Activated CD8-positive, alpha-beta memory T cell treated with anti-CD3 and anti-CD28 coated beads, Interleukin-2, amount 10 ng/mL, durations not matched to agents 7 days and 5 days (primary cell): ENCODE measurements at regions not wholly inside any gene's neighbourhood (a gene's known extent, or its start where the extent isn't known, plus 50 kb on each side); places are given as distances from the start of the nearest gene placed in this dataset.
"Not testable (repeated sequence)": the region's sequence is repeated elsewhere in the genome, so short reads cannot be mapped to it uniquely, and the experiment has no call there.

Experiments used
- ATAC-seq: fragments of 150-1000 bp; cut with Tn5 transposase; one replicate; pipeline ENCODE4 v1.10.0; 2021; ENCODE audit warnings: moderate library complexity
- CTCF ChIA-PET: fragments of 350-600 bp; sonication (Branson Sonifier 250); formaldehyde crosslinking; loops from one replicate; lab custom pipeline; 2021; ENCODE audit warnings: antibody characterized with exemption; lab: Charles Lee
- DNase-seq: peaks from one replicate; pipeline ENCODE4 v3.0.0-alpha.2; 2020
- H3K27ac Mint-ChIP-seq: one replicate; pipeline ENCODE4 v1.8.0; 2021; ENCODE audit warnings: mild to moderate bottlenecking, mixed read lengths
- H3K27me3 Mint-ChIP-seq: one replicate; pipeline ENCODE4 v1.8.0; 2021; ENCODE audit warnings: mixed read lengths
- H3K36me3 Mint-ChIP-seq: one replicate; pipeline ENCODE4 v1.8.0; 2021; ENCODE audit warnings: mild to moderate bottlenecking, mixed read lengths
- H3K4me1 Mint-ChIP-seq: one replicate; pipeline ENCODE4 v1.8.0; 2021; ENCODE audit warnings: mixed read lengths
- H3K4me3 Mint-ChIP-seq: one replicate; pipeline ENCODE4 v1.8.0; 2021; ENCODE audit warnings: mild to moderate bottlenecking, moderate library complexity, mixed read lengths
- H3K9me3 Mint-ChIP-seq: one replicate; pipeline ENCODE4 v1.8.0; 2022; ENCODE audit warnings: low read depth, mixed read lengths

- Mint-ChIP-seq H3K36me3 (no peaks in the 10 kb centered on the region), H3K9me3 (peaks cover 3% of the 10 kb centered on the region), H3K4me3 (no peak overlapping the region), H3K4me1 (no peaks in the 10 kb centered on the region), H3K27ac (no peak overlapping the region), H3K27me3 (no peaks in the 10 kb centered on the region)
- CTCF ChIA-PET: no interaction called here
- ATAC-seq (no peak), DNase-seq (no peak)
These were observed 414.0 kb upstream of the HS3ST1 start for GRCh38 chr4:11842620-11843263.

GRCh38 chr4:11839889-11840288 lies 411.2 kb upstream of the HS3ST1 start:
- Mint-ChIP-seq H3K4me1 (no peaks in the 10 kb centered on the region), H3K4me3 (no peak overlapping the region), H3K27ac (no peak overlapping the region), H3K27me3 (no peaks in the 10 kb centered on the region), H3K9me3 (peaks cover 3% of the 10 kb centered on the region), H3K36me3 (no peaks in the 10 kb centered on the region)
- no peak for ATAC-seq
- CTCF ChIA-PET: no interaction called here
- no peak for DNase-seq

DNA sequence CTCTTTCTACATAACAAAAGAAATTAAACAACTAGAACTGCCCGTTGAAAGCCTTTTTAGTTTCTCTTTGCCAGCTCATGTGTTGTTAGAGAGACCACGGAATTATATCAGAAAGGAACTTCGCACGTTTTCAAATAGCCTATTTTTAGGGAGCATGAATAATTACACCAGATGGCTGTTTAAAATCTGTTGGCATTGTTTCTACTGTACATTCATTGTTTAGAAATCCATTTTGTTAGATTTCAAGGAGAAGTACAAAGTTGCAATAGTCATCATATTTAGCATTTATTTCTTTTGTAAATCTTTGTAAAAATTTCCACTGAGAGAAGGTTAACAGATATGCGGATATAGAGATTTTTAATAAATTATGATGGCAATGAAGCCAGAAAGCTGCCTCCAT lies 403.0 kb upstream of the HS3ST1 start:
- DNase-seq (no peak), ATAC-seq (no peak)
- Mint-ChIP-seq H3K36me3 (no peaks in the 10 kb centered on the region), H3K9me3 (peaks cover 2% of the 10 kb centered on the region), H3K27ac (no peak overlapping the region), H3K4me1 (no peaks in the 10 kb centered on the region), H3K4me3 (no peak overlapping the region), H3K27me3 (no peaks in the 10 kb centered on the region)
- CTCF ChIA-PET: no interaction called here

GRCh38 chr4:11824566-11824965 lies 395.9 kb upstream of the HS3ST1 start:
- Mint-ChIP-seq H3K27ac (no peak overlapping the region), H3K4me1 (no peaks in the 10 kb centered on the region), H3K27me3 (no peaks in the 10 kb centered on the region), H3K9me3 (peaks cover 4% of the 10 kb centered on the region), H3K4me3 (no peak overlapping the region), H3K36me3 (no peaks in the 10 kb centered on the region)
- CTCF ChIA-PET: no interaction called here
- no peak for DNase-seq
- no peak for ATAC-seq

DNA sequence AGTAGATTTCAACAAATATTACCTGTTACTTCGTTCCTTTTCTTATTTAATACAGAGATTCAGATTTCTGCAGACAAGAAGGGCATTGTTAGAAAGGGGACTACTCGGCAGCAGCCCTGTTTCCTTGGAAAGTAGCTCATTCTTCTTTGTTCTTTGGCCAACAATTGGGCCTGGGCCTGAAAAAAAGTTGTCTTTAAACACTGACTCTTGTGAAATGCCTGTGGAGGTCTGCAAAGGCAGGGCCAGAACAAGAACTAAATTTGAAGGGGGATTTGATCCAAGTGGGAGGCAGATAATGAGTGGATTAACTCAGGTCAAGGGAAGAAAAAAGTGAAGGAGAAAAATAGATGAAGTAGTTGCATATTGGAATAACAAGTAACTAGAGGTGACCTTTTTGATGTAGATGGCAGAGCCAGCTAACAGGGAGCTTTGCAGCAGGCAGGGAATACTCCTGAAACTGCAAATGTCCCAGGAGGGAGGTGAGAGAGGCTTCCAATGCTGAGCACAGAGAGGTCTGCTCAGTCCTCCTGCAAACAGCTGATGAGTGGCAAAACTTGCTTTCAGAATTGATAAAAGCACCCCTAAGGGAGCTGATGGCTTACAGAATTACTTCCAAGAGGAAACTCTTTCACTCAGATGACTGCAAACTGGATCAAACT lies 393.2 kb upstream of the HS3ST1 start:
- ATAC-seq (no peak), DNase-seq (no peak)
- Mint-ChIP-seq H3K36me3 (no peaks in the 10 kb centered on the region), H3K27me3 (no peaks in the 10 kb centered on the region), H3K9me3 (peaks cover 2% of the 10 kb centered on the region), H3K4me1 (no peaks in the 10 kb centered on the region), H3K27ac (no peak overlapping the region), H3K4me3 (no peak overlapping the region)
- CTCF ChIA-PET: no interaction called here

DNA sequence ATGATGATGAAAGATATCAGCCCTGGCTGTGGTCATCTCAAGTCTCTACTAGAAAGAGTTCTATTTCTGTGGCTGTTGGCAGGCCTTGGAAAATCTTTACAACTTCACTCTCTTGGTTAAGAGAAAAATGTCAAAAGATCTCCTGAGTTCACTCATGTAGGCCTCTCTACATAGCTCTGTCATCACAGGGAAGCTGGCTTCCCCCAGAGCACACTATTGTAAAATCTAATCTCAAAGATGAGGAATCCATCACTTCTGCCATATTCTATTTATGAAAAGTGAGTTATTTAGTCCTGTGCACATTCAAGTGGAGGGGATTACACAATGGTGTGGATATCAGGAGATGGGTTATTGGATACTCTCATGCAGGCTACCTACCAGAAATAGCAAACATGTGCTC lies 388.4 kb upstream of the HS3ST1 start:
- Mint-ChIP-seq H3K4me3 (no peak overlapping the region), H3K9me3 (peaks cover 2% of the 10 kb centered on the region), H3K27me3 (no peaks in the 10 kb centered on the region), H3K27ac (no peak overlapping the region), H3K36me3 (no peaks in the 10 kb centered on the region), H3K4me1 (no peaks in the 10 kb centered on the region)
- ATAC-seq (no peak), DNase-seq (no peak)
- CTCF ChIA-PET: no interaction called here

DNA sequence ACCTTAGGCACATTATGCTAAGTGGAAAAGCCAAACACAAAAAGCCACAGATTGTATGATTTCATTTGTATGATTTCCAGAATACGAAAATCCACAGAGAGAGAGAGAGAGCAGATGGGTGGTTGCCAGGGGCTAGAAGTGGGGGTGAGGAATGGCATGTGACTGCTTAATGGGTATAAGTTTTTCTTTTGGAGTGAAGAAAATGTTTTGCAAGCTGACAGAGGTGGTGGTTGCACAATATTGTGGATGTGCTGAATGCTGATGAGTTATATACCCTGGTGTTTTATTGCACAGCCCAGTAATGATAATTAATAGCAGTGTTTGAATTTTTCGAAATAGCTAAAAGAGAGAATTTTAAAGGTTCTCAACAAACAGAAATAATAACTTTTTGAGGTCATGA lies 386.1 kb upstream of the HS3ST1 start:
- H3K9me3 Mint-ChIP-seq: no peaks in the 10 kb centered on the region
- no peaks in the 10 kb centered on the region for H3K27me3 Mint-ChIP-seq
- H3K36me3 Mint-ChIP-seq: no peaks in the 10 kb centered on the region
- CTCF ChIA-PET: no interaction called here
- ATAC-seq: no peak
- no peaks in the 10 kb centered on the region for H3K4me1 Mint-ChIP-seq
- no peak overlapping the region for H3K4me3 Mint-ChIP-seq
- no peak for DNase-seq
- H3K27ac Mint-ChIP-seq: no peak overlapping the region

- H3K4me1 Mint-ChIP-seq: no peaks in the 10 kb centered on the region
- no peak overlapping the region for H3K27ac Mint-ChIP-seq
- ATAC-seq (no peak), DNase-seq (no peak)
- CTCF ChIA-PET: no interaction called here
- H3K36me3 Mint-ChIP-seq: no peaks in the 10 kb centered on the region
- H3K9me3 Mint-ChIP-seq: no peaks in the 10 kb centered on the region
- H3K4me3 Mint-ChIP-seq: no peak overlapping the region
- no peaks in the 10 kb centered on the region for H3K27me3 Mint-ChIP-seq
These were observed 385.3 kb upstream of the HS3ST1 start for GRCh38 chr4:11813951-11814446.

- ATAC-seq, H3K27ac Mint-ChIP-seq, DNase-seq, H3K27me3 Mint-ChIP-seq, H3K9me3 Mint-ChIP-seq, H3K4me1 Mint-ChIP-seq, H3K4me3 Mint-ChIP-seq, CTCF ChIA-PET, H3K36me3 Mint-ChIP-seq: not testable (repeated sequence)
These were observed 382.8 kb upstream of the HS3ST1 start for GRCh38 chr4:11811521-11811920.

- no peak for DNase-seq
- ATAC-seq: no peak
- H3K27ac Mint-ChIP-seq: no peak overlapping the region
- CTCF ChIA-PET: no interaction called here
- H3K4me1 Mint-ChIP-seq: no peaks in the 10 kb centered on the region
- H3K9me3 Mint-ChIP-seq: no peaks in the 10 kb centered on the region
- H3K36me3 Mint-ChIP-seq: no peaks in the 10 kb centered on the region
- H3K27me3 Mint-ChIP-seq: no peaks in the 10 kb centered on the region
- no peak overlapping the region for H3K4me3 Mint-ChIP-seq
These were observed 377.1 kb upstream of the HS3ST1 start for GRCh38 chr4:11805842-11806241.

- no peaks in the 10 kb centered on the region for H3K9me3 Mint-ChIP-seq
- H3K27ac Mint-ChIP-seq: no peak overlapping the region
- no peaks in the 10 kb centered on the region for H3K4me1 Mint-ChIP-seq
- ATAC-seq (no peak), DNase-seq (no peak)
- CTCF ChIA-PET: no interaction called here
- no peak overlapping the region for H3K4me3 Mint-ChIP-seq
- no peaks in the 10 kb centered on the region for H3K27me3 Mint-ChIP-seq
- H3K36me3 Mint-ChIP-seq: no peaks in the 10 kb centered on the region
These were observed 373.1 kb upstream of the HS3ST1 start for GRCh38 chr4:11801466-11802446.

DNA sequence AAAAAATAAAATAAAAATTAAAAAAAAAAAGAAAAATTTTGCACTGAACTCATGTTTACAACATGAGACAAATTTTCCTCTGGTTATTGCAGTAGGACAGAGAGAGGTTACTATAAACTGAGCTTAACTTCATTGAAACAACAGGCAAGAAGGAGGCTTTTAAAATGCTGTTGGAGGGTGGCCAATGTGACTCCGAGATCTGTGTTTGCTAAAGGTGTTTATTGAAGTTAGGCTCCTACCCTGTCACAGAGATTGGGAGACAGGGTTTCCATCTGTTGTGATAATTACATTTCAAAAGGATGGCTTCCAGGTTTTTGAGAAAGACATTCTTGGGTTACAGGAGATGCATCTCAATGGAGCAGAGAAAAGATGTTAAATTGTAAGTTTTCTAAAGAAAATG lies 370.5 kb upstream of the HS3ST1 start:
- CTCF ChIA-PET: no interaction called here
- Mint-ChIP-seq H3K27me3 (no peaks in the 10 kb centered on the region), H3K36me3 (no peaks in the 10 kb centered on the region), H3K4me1 (no peaks in the 10 kb centered on the region), H3K27ac (no peak overlapping the region), H3K9me3 (no peaks in the 10 kb centered on the region), H3K4me3 (no peak overlapping the region)
- ATAC-seq (no peak), DNase-seq (no peak)

DNA sequence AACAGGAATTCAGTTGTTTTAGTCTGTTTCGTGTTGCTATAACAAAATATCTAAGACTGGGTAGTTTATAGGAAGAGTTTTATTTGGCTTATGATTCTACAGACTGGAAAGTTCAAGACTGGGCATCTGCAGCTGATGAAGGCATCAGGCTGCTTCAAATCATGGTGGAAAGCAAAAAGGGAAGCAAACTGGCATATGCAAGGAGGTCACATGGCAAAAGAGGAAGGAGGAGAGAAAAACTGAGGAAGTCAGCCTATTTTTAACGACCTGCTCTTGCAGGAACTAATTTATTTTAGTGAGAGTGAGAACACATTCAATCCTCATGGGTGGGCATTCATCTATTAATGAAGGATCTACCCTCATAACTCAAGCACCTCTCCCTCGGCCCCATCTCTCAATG lies 363.1 kb upstream of the HS3ST1 start:
- Mint-ChIP-seq H3K27ac (no peak overlapping the region), H3K4me3 (no peak overlapping the region), H3K9me3 (no peaks in the 10 kb centered on the region), H3K27me3 (no peaks in the 10 kb centered on the region), H3K36me3 (no peaks in the 10 kb centered on the region), H3K4me1 (no peaks in the 10 kb centered on the region)
- CTCF ChIA-PET: no interaction called here
- DNase-seq (no peak), ATAC-seq (no peak)
